ENCODE measurements at regions not wholly inside any gene's neighbourhood (a gene's known extent, or its start where the extent isn't known, plus 50 kb on each side); places are given as distances from the start of the nearest gene placed in this dataset.

DNA sequence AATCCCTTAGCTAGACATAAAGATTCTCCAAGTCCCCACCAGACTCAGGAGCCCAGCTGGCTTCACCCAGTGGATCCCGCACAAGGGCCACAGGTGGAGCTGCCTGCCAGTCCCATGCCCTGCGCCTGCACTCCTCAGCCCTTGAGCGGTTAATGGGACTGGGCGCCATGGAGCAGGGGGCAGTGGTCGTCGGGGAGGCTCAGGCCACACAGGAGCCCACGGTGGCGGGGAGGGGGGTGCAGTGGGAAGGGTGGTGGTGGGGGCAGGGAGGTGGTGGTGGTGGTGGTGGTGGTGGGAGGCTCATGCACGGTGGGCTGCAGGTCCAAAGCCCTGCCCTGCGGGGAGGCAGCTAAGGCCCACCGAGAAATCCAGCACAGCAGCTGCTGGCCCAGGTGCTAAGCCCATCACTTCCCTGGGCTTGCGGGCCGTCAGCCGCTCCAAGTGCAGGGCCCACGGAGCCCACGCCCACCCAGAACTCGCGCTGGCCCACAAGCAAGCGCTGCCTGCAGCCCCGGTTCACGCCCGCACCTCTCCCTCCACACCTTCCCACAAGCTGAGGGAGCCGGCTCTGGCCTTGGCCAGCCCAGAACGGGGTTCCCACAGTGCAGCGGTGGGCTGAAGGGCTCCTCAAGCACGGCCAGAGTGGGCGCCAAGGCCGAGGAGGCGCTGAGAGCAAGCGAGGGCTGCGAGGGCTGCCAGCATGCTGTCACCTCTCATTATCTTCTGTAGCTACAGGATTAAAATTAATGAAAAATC lies 732.5 kb upstream of the POM121L12 start:
- no peak overlapping the region for H3K27ac ChIP-seq (ENCODE audit: low read depth, low read length)
- no peaks in the 10 kb centered on the region; the same call in 1 of the 2 replicates for H3K9me3 ChIP-seq (ENCODE audit: control insufficient read depth, insufficient read depth, low read length)
- H3K4me2 ChIP-seq (ENCODE audit: low read length), result no peak overlapping the region
- no peaks in the 10 kb centered on the region for H3K36me3 ChIP-seq (ENCODE audit: control insufficient read depth, low read length)
- H4K20me1 ChIP-seq (ENCODE audit: control insufficient read depth, insufficient read depth, low read depth, low read length), result no peaks in the 10 kb centered on the region
- H3K27me3 ChIP-seq (ENCODE audit: control insufficient read depth, low read length), result no peaks in the 10 kb centered on the region
- H3K4me1 ChIP-seq (ENCODE audit: control insufficient read depth, low read length), result no peaks in the 10 kb centered on the region
- H3F3A ChIP-seq (ENCODE audit: control insufficient read depth, insufficient read depth), result no peaks in the 10 kb centered on the region
- no peaks in the 10 kb centered on the region for H3K9me2 ChIP-seq (replicated peaks; ENCODE audit: control insufficient read depth, low read length)
- H3K4me3 ChIP-seq (ENCODE audit: low read length), result no peak overlapping the region
- H3K79me2 ChIP-seq (ENCODE audit: control insufficient read depth, low read length), result no peaks in the 10 kb centered on the region
- TF ChIP-seq, protein P1, sequence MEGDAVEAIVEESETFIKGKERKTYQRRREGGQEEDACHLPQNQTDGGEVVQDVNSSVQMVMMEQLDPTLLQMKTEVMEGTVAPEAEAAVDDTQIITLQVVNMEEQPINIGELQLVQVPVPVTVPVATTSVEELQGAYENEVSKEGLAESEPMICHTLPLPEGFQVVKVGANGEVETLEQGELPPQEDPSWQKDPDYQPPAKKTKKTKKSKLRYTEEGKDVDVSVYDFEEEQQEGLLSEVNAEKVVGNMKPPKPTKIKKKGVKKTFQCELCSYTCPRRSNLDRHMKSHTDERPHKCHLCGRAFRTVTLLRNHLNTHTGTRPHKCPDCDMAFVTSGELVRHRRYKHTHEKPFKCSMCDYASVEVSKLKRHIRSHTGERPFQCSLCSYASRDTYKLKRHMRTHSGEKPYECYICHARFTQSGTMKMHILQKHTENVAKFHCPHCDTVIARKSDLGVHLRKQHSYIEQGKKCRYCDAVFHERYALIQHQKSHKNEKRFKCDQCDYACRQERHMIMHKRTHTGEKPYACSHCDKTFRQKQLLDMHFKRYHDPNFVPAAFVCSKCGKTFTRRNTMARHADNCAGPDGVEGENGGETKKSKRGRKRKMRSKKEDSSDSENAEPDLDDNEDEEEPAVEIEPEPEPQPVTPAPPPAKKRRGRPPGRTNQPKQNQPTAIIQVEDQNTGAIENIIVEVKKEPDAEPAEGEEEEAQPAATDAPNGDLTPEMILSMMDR (IDR thresholded peaks at IDR 0.05; ENCODE audit: low read depth, low read length, poor library complexity, severe bottlenecking), result no peak
- TF ChIP-seq EZH2phosphoT487 (IDR thresholded peaks at IDR 0.05; ENCODE audit: borderline replicate concordance, low read length), result no peak

DNA sequence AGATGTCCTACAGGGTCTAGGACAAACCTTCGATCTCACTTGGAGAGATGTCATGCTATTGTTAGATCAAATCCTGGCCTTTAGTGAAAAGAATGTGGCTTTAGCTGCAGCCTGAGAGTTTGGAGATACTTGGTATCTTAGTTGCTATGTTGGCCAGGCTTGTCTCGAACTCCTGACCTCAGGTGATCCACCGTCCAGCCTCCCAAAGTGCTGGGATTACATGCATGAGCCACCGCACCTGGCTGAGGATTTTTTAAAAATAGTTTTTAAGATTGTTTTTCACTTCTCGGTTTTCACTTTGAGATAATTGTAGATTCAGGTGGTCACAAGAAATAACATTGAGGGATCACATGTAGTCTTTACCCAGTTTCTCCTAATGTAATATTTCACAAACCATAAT lies 738.3 kb upstream of the POM121L12 start:
- Histone ChIP-seq H3K79me2 (ENCODE audit: control insufficient read depth, low read length) (no peaks in the 10 kb centered on the region), H3K4me3 (ENCODE audit: low read length) (no peak overlapping the region), H3F3A (ENCODE audit: control insufficient read depth, insufficient read depth) (no peaks in the 10 kb centered on the region), H3K9me2 (replicated peaks; ENCODE audit: control insufficient read depth, low read length) (no peaks in the 10 kb centered on the region), H3K27me3 (ENCODE audit: control insufficient read depth, low read length) (no peaks in the 10 kb centered on the region), H3K9me3 (ENCODE audit: control insufficient read depth, insufficient read depth, low read length) (peaks cover 6% of the 10 kb centered on the region; the same call in 1 of the 2 replicates), H3K27ac (ENCODE audit: low read depth, low read length) (no peak overlapping the region), H3K36me3 (ENCODE audit: control insufficient read depth, low read length) (no peaks in the 10 kb centered on the region), H4K20me1 (ENCODE audit: control insufficient read depth, insufficient read depth, low read depth, low read length) (no peaks in the 10 kb centered on the region), H3K4me2 (ENCODE audit: low read length) (no peak overlapping the region), H3K4me1 (ENCODE audit: control insufficient read depth, low read length) (no peaks in the 10 kb centered on the region)
- no peak for TF ChIP-seq EZH2phosphoT487 (IDR thresholded peaks at IDR 0.05; ENCODE audit: borderline replicate concordance, low read length)

DNA sequence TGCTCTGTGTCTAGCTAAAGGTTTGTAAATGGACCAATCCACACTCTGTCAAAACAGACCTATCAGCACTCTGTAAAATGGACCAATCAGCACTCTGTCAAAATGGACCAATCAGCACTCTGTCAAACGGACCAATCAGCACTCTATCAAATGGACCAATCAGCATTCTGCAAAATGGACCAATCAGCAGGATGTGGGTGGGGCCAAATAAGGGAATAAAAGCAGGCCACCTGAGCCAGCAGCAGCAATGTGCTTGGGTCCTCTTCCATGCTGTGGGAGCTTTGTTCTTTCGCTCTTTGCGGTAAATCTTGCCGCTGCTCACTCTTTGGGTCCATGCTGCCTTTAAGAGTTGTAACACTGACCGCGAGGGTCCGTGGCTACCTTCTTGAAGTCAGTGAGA lies 740.5 kb upstream of the POM121L12 start:
- H3K27me3 ChIP-seq (ENCODE audit: control insufficient read depth, low read length), result no peaks in the 10 kb centered on the region
- no peaks in the 10 kb centered on the region for H3K36me3 ChIP-seq (ENCODE audit: control insufficient read depth, low read length)
- no peaks in the 10 kb centered on the region for H4K20me1 ChIP-seq (ENCODE audit: control insufficient read depth, insufficient read depth, low read depth, low read length)
- no peak overlapping the region for H3K27ac ChIP-seq (ENCODE audit: low read depth, low read length)
- H3K4me3 ChIP-seq (ENCODE audit: low read length), result no peak overlapping the region
- H3K79me2 ChIP-seq (ENCODE audit: control insufficient read depth, low read length), result no peaks in the 10 kb centered on the region
- H3K9me3 ChIP-seq (ENCODE audit: control insufficient read depth, insufficient read depth, low read length), result peaks cover 6% of the 10 kb centered on the region; the same call in 1 of the 2 replicates
- no peak overlapping the region for H3K4me2 ChIP-seq (ENCODE audit: low read length)
- H3F3A ChIP-seq (ENCODE audit: control insufficient read depth, insufficient read depth), result no peaks in the 10 kb centered on the region
- no peaks in the 10 kb centered on the region for H3K4me1 ChIP-seq (ENCODE audit: control insufficient read depth, low read length)
- TF ChIP-seq, protein P1 (IDR thresholded peaks at IDR 0.05; ENCODE audit: low read depth, low read length, poor library complexity, severe bottlenecking), result no peak
- no peak for TF ChIP-seq EZH2phosphoT487 (IDR thresholded peaks at IDR 0.05; ENCODE audit: borderline replicate concordance, low read length)
- H3K9me2 ChIP-seq (replicated peaks; ENCODE audit: control insufficient read depth, low read length), result no peaks in the 10 kb centered on the region

DNA sequence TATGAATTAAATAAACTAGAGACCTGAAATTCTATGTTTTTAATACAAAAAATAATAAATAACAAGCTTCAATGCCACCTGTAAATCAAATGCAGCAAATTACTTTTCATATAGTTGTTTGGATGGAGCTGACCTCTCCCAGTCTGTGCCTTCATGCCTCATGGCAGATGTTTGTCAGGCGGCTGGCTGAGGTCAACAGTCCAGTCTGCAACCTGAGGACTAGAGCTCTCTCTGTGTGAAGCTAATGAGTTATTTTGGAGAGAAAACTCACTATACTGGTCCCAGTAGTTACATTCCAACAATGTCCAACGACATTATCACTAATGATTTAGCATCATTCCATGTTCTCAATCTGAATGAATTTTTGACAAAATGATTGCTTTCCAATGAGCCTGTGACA lies 746.2 kb upstream of the POM121L12 start:
- Histone ChIP-seq H3K4me2 (ENCODE audit: low read length) (no peak overlapping the region), H3K27me3 (ENCODE audit: control insufficient read depth, low read length) (no peaks in the 10 kb centered on the region), H3K36me3 (ENCODE audit: control insufficient read depth, low read length) (no peaks in the 10 kb centered on the region), H3K4me1 (ENCODE audit: control insufficient read depth, low read length) (no peaks in the 10 kb centered on the region), H3K79me2 (ENCODE audit: control insufficient read depth, low read length) (no peaks in the 10 kb centered on the region), H3K27ac (ENCODE audit: low read depth, low read length) (no peak overlapping the region), H3F3A (ENCODE audit: control insufficient read depth, insufficient read depth) (no peaks in the 10 kb centered on the region), H4K20me1 (ENCODE audit: control insufficient read depth, insufficient read depth, low read depth, low read length) (no peaks in the 10 kb centered on the region), H3K4me3 (ENCODE audit: low read length) (no peak overlapping the region), H3K9me3 (ENCODE audit: control insufficient read depth, insufficient read depth, low read length) (no peaks in the 10 kb centered on the region), H3K9me2 (replicated peaks; ENCODE audit: control insufficient read depth, low read length) (no peaks in the 10 kb centered on the region)
- TF ChIP-seq, protein P1 (IDR thresholded peaks at IDR 0.05; ENCODE audit: low read depth, low read length, poor library complexity, severe bottlenecking), result no peak
- TF ChIP-seq EZH2phosphoT487 (IDR thresholded peaks at IDR 0.05; ENCODE audit: borderline replicate concordance, low read length), result no peak

All from DOHH2 (cell line).